ENCODE measurements at regions not wholly inside any gene's neighbourhood (a gene's known extent, or its start where the extent isn't known, plus 50 kb on each side); places are given as distances from the start of the nearest gene placed in this dataset.

DNA sequence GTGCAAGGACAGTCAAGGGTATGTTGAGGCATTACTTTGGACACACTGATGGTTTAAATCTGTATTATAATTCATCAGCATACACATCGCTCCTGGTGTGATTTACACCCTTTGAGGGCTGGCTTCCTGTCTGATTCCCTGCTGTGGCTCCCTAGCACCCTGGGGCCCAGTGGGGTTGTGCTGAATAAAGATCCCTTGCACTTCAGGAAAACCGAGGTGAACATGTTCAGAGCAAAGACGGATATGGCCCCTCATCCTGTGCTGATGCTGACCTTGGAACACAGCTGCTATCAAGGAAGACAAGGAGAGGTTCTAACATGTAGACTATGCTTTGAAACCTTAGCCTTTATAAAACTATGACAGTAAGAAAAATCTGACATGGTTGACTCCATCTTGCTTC lies 84.6 kb upstream of the UNC5B start:
- DNase-seq: no peak

DNA sequence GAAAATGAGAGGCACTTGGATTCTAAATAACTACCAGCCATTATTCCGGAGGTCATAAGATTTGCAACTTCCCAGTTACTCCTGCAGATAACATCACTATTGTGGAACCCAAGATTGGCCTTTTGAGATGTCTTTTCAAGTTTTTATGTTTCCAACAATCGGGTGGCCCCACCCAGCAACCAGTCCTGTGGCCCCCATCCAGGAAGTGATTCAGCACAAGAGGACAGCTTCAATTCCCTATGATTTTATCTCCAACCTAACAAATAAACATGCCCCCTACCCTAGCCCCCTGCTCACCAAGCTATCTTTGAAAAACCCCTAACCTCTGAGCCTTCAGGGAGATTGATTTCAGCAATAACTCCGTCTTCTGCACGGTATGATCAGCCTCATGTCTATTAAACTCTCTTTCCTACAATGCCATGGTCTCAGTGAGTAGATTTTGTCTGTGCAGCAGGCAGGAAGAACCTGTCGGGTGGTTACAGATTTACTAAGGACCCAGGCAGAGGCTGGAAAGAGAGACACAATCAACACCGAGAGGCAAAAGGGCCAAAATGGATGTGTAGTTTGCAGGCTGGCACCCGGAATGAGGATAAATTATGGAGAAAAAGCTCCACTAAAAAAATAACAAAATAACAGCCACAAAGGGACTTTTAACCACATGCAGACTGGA lies 83.9 kb upstream of the UNC5B start:
- DNase-seq: no peak

DNA sequence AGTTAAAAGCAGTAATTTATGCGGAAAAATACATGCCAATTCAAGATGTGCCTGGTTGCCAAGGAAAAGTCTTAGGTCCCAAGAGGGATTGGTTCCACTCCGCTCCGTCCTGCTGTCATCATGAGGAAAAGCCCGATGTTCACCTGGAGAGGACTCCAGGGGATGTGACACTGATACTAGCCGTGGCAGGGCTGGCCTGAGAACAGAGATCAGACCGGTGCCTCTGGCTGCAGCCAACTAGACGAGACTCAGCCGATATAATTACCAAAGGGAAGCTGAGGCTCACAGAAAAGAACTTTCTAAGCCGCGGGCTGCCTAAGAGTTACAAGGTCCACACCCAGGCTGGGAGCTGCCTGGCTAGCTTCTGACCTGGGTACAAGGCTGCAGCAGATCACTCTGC lies 81.3 kb upstream of the UNC5B start:
- no peak for DNase-seq

DNA sequence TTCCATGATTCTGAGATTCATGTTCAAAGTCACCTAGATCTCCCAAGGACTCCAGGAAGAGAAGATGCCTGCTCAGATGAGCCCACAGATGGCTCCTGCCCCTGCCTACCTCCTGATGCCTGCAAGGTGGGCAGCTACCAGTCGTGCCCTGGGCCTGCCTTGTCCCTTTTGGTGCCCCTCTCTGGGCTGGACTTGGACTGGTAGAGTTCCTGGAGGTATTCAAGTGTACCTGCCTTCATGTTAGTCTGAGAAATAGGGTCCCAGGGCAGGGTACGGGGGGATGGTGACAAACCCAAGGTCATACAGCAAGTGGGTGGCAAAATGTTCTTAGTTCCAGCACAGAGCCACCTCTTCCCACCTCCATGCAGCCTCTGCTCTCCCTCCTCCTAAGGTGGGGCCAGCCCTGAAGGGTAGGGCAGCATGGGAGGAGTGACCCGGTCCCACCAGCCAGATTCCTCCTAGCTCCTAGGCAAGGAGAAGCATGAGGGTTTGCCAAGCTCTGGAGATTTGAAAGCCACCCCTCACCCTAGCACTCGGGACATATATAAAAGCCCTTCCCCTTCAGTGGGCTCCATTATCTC lies 80.8 kb upstream of the UNC5B start:
- no peak for DNase-seq

DNA sequence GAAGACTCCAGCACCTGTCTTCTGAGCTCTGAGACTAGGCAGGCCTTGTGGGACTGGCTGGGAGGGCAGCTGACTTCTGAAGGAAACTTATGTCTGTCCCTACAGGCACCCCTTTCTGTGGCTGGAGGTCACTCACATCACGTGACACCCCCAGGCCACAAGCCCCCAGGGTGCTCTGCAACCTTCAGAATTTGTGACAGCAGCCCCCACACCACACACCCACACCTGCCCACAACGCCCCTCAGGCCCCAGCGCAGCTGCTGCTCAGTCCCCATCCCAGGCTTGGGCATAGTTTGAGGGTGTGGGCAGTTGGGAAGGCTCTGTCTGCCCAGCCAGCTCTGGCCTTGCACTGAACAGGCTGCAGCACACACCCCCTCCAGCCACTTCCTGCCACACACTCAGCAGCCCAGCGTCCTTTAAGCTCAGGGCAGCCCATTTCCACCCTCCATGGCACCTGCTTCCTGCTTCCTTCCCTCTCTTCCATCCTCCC lies 80.0 kb upstream of the UNC5B start:
- DNase-seq: no peak

DNA sequence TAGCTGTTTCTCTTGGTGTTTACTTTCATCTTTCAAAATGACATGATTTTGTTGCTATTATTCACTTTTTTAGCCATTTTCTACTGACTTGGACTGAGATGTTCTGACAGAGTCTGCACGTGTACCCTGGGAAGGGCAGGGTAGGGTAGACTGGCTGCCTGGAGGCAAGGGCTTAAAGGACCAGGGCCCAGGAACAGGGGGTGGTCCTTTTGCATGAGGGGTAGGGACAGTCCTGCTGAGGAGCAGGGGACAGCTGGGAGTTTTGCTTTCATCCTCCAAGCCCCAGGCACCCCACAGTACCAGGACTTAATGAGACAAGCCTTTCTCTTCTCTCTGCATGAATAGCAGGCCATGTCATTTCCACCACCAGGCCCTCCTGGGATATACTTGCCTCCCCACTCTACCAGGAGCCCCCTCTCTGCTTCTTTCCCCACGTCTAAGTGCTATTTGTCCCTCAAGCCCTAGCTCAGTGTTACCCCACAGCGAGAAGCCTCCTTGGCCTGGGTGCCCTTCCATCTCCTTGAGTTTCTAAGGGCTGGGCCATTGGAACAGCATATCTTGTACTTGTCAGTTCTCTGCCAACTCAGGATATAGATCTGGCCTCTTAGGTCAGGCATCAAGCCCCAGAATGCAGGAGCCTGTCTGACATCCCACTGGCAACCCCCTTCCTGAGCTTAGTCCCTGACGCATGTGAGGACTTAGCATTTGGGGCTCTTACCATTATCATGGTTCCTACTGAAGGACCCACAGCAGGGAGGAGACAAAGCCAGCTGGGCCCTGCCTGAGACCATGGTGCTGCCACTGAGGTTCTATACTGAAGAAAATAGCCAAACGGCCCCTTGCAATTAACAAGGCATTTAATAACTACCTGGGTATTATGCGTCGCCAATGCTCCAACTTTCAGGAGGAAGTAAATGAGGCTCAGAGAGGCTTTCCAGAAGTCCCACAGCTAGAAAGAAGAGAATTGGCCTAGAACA lies 78.4 kb upstream of the UNC5B start:
- no peak for DNase-seq

DNA sequence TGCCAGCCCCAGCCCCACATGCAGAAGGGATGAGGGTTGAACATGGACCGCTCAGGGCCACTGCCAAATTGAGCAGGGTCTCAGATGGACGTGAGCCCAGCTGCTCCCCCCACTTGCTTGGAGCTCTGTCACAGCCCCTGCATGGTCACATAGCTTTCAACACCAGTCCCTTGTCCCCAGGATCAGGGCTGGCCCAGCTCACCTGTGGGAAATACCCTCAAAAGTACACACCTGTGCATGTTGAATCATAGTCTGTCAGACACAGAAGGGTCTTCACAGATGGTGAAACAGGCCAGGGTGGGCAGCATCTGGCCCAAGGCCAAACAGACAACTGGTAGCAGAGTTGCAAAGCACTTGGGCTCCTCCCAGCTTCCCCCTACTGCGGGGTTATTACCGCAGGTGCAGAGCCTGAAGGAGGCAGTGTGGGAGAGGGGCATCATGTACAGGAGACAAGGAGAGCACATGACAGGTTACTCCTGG lies 77.6 kb upstream of the UNC5B start:
- no peak for DNase-seq

DNA sequence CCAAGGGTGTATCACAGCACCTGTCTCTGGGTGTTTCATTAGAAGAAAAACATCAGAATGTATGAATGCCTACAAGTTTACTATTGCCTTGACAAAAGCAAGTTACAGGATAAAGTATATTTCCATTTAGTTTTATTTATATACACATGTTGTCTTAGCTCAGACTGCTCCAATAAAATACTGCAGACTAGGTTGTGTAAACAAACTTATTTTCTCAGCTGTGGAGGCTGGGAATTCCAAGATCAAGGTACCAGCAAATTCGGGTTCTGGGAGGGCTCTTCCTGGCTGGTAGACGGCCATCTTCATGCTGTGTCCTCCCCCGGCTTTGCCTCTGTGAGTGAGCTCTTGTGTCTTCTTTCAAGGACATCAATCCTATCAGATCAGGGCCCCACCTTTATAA lies 77.1 kb upstream of the UNC5B start:
- no peak for DNase-seq

DNA sequence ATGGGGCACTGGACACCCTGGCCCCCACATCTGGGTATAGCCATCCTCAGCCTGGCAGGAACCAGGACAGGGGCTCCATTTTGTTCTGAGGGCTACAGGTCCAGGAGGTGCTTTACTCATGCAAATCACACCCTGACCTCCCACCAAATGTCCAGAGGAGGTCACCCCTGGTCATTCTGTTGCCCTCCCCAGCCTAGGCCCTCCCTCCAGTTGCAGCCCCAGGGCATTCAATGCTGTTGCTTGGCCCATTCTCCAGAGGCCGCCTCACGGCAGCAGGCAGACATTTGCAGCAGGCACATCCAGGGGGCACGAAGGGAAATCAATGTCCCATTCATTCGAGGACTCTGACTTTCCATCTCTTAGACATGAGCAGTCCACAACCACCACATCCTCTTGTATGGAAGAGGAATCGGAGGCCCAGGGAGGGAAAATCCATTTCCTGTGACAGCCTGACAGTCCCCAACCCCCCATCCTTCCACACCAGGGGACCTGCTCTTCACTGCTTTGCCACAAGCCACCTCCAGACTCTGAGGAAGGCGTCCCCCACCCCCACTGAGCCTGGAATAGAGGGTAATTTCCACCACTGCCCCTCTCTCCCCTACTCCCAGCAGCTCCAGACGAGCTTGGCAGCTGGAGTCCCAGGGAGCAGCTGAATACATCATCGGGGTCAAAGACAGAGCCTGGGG lies 76.2 kb upstream of the UNC5B start:
- no peak for DNase-seq

DNA sequence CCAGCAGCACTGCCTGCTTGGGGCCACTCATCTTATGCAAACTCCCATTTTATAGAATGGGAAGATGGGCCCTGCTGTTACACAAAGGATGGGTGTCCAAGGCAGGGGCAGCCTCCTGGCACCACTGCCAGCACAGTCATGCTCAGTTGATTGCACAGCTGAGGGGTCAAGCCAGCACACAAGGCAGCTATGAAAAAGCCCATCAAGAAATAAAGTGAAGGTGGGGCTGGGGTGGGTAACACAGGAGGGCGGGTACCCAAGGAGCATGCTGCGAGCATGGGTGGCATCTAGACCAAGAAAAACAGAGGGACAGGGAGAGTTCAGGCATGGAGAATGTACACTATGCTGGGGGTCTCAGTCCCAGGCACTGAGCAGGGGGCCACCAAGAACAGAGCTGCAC lies 74.7 kb upstream of the UNC5B start:
- DNase-seq: no peak

DNA sequence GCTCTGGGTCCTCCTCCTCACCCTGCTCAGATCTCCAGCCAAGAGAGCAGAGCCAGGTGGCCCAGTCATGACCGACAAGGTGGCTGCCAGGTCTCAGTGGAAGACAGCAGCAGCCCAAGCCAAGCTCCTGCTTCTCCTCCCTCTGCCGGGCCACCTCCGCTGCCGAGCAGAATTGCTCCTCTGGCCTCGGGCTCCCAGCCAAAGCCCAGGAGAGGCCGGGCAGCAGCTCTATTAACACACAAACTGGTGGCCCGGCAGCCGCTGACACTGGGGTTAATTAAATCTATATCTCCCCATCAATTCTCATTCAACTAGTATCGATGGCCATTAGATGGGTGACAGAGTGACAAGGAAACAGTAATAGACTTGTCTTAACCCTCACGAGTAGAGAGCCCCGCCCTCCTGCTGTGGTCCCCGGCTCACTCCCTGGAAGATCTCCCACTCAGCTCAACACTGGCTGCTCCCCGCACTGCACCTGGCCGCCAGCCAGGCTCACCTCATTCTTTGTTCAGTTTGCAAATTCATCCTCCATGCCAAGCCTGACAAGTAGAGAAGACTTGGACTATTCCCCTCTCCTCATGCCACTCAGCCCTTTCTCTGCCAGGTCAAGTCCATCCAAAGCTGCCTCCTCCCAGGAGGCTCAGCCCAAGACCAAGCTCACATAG lies 74.1 kb upstream of the UNC5B start:
- DNase-seq: peak; percentile 72

DNA sequence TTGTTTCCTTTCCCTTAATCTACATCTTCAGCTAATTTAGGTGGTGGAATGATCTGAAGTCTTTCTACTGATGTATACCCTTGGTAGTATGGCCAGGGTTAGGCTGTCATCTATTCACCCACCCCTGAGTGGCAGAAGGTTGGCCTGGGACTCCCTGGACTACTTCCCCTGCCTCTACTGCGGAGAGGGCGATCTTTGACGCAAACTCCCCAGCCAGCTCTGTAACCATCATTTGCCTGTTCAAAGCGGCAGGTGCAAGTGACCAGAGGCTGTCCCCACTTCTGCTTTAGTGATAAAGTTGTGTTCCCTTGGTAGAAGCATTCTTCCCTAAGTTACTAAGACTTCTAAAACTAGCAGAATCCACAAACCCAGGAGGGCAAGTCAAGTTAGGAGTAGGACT lies 70.8 kb upstream of the UNC5B start:
- DNase-seq: no peak

DNA sequence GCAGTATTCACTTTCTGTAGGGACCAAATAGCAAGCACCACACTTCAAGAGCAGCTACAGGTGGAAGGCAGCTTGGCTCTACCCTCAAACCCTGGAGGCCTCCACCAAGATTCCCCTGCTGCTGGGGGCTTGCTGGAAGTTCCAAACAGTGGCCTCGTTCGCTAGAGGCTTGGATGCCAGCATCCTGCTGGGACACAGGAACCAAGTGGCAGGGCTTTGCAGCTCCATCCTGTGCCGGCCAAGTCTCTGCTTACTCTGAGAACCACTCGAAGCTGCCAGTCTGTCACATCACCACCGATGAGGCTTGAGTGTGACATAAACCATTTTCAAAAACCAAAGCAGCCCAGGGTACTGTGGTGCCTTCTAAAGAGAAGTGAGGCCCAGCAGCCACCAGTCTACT lies 69.2 kb upstream of the UNC5B start:
- DNase-seq: no peak

DNA sequence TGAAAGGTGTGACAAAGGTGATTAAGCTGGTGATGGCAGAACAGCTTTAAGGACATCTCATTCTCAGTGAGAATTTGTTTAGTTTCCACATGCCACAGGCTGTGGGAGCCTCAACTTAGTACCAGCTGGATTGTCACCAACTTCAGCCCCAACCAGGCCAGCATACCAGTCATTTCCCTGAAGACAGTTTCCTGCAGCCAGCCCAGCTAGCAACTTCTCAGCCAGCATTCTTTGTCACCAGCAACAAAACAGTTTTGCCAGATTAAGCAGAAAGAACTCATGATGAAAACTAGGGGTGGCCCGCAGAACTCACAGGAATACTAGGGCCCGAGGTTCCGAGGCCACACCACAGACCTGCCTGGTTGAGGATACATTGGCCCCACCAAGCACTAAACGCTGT lies 68.8 kb upstream of the UNC5B start:
- DNase-seq: no peak

DNA sequence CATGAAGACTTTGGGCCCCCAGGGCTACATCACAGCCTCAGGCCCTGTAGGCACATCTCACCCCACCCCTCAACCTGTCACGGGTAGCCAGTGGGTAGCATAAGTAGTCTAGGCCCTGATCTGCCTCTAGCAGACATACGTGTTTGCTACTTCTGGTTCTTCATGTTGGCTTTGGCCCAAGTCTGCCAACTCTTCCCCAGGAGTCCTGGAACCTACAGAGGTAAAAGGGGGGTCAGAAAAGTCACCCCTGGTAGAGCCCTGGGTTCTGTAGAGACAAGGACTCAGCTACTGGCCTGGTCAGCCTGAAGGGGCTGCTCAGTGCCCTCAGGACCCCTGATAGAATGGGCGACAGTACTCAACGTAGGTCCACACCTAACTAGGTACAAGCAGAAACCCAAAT lies 67.5 kb upstream of the UNC5B start:
- no peak for DNase-seq

DNA sequence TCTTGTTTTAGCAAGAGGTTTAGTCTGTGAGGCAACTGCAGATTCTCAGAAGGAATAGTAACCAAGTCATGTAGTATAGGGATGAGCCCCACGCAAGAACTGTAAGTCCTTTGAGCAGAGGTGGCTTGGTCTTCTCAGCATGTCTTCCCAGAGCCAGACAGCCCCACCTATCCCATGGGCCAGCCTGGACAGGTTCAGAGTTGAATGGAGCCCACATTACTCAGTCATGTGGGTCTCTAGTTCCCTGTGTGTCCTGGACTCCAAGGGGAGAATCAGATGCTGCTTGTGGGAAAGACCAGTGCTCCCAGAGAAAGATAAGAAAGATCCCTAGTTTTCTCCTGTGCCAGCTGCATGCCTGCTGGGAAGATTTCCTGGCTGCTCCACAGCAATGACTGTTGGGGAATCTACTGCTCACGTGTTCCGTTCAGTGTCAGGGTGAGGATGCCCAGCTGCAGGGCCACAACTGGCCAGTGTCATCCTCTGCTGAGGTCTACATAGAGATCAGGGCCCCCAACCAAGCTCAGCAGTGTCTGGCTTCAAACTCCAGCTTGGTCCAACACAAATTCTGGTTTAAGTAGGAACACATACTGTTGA lies 66.9 kb upstream of the UNC5B start:
- DNase-seq: no peak

DNA sequence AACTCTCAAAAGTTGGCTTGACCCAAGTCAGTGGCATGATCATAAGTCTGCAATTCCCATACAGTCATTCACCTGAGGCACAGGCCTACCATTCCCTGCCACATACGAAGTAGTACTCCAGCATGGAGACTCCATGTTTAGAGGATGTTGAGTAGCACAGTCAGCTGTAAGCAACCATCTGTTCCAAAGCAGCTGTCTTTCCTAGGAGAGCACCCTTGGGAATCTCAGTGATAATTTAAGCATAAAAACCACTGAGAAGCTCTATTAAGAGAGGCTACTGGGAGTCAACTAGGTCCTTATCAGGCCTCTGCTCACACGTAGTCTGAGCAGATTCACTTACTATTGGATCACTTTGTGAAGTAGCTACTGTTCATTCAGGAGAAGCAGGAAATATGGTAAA lies 61.6 kb upstream of the UNC5B start:
- DNase-seq: no peak

DNA sequence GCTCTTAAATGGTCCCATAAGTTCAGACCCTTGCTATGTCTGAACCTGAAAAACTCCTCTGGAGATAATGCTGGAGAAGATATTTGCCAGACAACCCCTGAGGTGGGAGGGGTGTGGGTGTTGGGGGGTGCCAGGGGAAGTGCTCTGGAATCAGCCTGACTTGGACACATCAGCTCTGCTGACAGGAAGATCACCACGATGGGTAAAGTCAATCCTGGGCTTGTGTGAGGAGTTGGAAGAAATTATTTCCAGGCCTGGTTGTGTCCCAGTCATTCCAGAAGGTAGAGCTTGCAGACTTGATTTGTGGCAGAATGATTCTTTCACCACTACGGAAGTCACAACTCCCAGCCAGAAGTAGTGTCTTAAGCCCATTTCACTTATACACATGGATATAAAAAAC lies 60.3 kb upstream of the UNC5B start:
- DNase-seq: no peak

DNA sequence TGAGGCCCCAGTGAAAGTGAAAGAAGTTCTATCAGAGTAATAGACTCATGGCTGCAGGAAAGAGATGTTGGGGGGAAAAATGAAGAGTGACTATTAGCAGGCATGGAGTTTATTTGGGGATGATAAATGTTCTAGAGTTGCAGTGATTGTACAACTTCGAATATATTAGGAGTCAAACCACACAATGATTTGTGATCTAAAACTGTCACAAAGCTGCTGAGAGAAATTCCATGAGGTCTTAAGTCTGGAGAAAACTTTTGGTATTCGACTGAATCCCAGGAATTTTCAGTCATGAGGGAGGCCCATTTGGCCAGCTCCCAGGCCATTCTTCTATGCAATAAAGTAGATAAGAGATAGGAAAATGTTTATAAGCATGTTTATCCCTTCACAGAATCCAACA lies 55.9 kb upstream of the UNC5B start:
- no peak for DNase-seq

DNA sequence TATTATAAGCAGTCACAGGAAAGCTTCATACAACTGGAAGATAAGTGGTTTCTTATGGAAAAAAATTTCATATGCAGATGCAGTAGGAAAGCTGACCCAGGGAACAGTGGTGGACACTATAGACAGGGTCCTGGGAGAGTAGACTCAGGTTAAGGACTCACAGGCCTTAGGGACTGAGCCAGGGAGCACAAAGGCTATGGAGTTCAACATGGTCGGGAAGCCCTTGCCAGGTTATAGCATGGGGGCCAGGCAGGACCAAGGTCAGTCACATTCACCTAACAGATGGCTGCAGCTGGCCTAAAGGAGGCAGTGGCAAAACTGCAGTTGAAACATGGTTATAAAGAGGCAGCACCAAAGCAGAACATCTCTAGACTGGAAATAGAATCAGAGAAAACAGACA lies 54.9 kb upstream of the UNC5B start:
- no peak for DNase-seq

DNA sequence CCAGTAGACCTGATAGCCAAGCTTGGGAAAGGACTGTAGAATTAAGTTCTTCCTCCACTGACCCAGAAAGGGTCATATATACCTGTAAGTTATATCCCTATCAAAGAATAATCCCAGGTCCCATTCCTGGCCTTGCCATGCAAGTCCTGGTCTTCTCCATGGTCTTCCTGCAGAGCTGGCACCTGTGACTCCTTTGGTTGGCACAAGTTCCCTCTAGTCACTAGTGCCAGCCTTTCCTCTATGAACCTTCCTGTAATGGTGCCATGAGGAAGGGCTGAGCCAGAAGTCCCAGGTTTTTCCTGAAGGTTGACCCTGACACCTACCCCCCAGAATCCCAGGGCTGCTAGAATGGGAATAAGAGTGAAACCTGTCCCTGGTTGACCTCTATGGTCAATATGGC lies 54.1 kb upstream of the UNC5B start:
- DNase-seq: no peak

DNA sequence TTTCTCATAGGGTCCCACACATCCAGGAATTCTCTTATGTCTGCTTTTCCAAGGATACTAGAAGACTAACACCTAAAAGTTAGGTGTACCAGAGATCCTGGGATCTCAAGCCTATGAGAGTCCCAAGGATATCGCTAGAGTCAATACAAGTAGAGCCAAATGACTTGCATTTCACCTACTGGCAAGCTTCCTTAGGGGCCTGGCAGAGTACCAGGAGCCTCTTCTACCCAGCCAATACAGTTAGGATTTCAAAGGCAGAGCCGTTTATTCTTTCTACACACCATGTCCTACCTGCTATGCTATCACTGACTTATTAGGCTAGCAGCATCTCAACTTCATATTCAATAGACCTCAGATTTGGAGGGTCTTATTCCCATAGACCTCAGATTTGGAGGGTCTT lies 53.5 kb upstream of the UNC5B start:
- no peak for DNase-seq

Measured in DMS79 treated with DMSO at 0.1 percent for 48 hours (cell line).